H1 (cell line): ENCODE measurements at regions not wholly inside any gene's neighbourhood (a gene's known extent, or its start where the extent isn't known, plus 50 kb on each side); places are given as distances from the start of the nearest gene placed in this dataset.

Experiments
- EP300 ChIP-seq, 2 experiments: IDR thresholded peaks; 1 replicate in 1 of 2; 2 replicates in 1 of 2; pipeline ENCODE4 v1.6.1; 2011 to 2012; ENCODE audit warnings: low read depth in 2 of 2, low read length in 2 of 2, mild to moderate bottlenecking in 2 of 2, borderline replicate concordance in 1 of 2, inconsistent platforms in 1 of 2, moderate library complexity in 1 of 2
- EZH2 ChIP-seq: fragments of 200-600 bp; sonication (generic); IDR thresholded peaks from 2 replicates; pipeline ENCODE4 v1.7.1; 2012; ENCODE audit warnings: low read depth, mild to moderate bottlenecking, moderate library complexity, low read length, inconsistent platforms; ENCODE audit not compliant: severe bottlenecking
- POLR2A ChIP-seq, 2 experiments: IDR thresholded peaks; 1 replicate in 1 of 2; 2 replicates in 1 of 2; pipeline ENCODE4 v1.6.1; 2011; ENCODE audit warnings: low read depth in 2 of 2, low read length in 2 of 2, mild to moderate bottlenecking in 2 of 2; ENCODE audit errors: control extremely low read depth in 1 of 2

DNA sequence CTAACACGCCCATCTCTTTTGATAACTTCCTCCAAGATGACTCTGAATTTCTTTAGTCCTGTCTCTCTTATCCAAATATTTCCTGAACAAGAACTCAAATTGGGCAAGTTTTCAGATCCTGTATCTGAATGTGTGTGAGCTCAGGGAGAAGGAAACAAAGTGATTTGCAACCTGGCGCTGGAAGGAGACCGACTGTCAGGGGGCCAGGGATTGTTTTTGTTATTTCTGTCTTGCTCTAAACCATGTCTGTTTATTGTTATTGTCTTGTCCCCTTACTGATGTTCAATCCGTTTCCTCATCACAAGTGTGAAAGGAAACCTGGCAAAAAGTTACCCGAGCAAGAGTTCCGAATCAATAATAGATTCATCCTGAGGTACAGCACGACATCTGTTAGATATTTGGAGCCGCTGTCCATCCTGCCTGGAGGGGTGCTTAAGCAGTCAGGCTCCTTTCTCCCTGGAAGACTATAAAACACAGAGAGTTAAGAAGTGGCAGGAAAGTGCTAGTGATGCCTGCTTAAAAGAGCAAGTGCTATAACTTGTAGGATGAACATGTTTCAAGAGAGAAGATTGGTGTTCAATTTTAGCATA, 132.5 kb upstream of the OSR1 start:
- TF ChIP-seq POLR2A (IDR thresholded peaks at IDR 0.05; ENCODE audit: control extremely low read depth in 1 of 2, low read depth in 2 of 2, low read length in 2 of 2) (no peak), EP300 (IDR thresholded peaks at IDR 0.05; ENCODE audit: borderline replicate concordance in 1 of 2, low read depth in 2 of 2, low read length in 2 of 2) (no peak), EZH2 (no peak)
